HUES48 (cell line): ENCODE measurements at regions not wholly inside any gene's neighbourhood (a gene's known extent, or its start where the extent isn't known, plus 50 kb on each side); places are given as distances from the start of the nearest gene placed in this dataset.

ENCODE experiments used
- H3K27ac ChIP-seq: one replicate; pipeline ENCODE4 v1.7.0; 2013; ENCODE audit warnings: low read depth, low read length, inconsistent platforms
- H3K27me3 ChIP-seq: 2 replicates; pipeline ENCODE4 v1.6.1; 2013; ENCODE audit warnings: mild to moderate bottlenecking, low read length; ENCODE audit not compliant: control insufficient read depth, insufficient read depth
- H3K36me3 ChIP-seq: 2 replicates; pipeline ENCODE4 v1.6.1; 2013; ENCODE audit warnings: low read length; ENCODE audit not compliant: control insufficient read depth, insufficient read depth
- H3K4me1 ChIP-seq: 2 replicates; pipeline ENCODE4 v1.6.1; 2013; ENCODE audit warnings: mild to moderate bottlenecking, low read length; ENCODE audit not compliant: control insufficient read depth, insufficient read depth
- H3K4me3 ChIP-seq: 2 replicates; pipeline ENCODE4 v1.5.1; 2013; ENCODE audit warnings: mild to moderate bottlenecking, low read depth, low read length
- H3K9ac ChIP-seq: 2 replicates; pipeline ENCODE4 v1.6.1; 2013; ENCODE audit warnings: mild to moderate bottlenecking, low read depth, low read length, moderate library complexity
- H3K9me3 ChIP-seq: 2 replicates; pipeline ENCODE4 v1.6.1; 2013; ENCODE audit warnings: low read length; ENCODE audit not compliant: control insufficient read depth, insufficient read depth

- no peak overlapping the region for H3K4me3 ChIP-seq
- no peak overlapping the region for H3K9ac ChIP-seq
- H3K27me3 ChIP-seq, result no peaks in the 10 kb centered on the region
- H3K36me3 ChIP-seq, result no peaks in the 10 kb centered on the region
- H3K9me3 ChIP-seq, result no peaks in the 10 kb centered on the region
- no peaks in the 10 kb centered on the region for H3K4me1 ChIP-seq
- H3K27ac ChIP-seq, result no peak overlapping the region
Observed at GRCh38 chr2:594297-594949, 82.8 kb downstream of the TMEM18 start.

- no peaks in the 10 kb centered on the region for H3K4me1 ChIP-seq
- no peaks in the 10 kb centered on the region for H3K27me3 ChIP-seq
- no peaks in the 10 kb centered on the region for H3K9me3 ChIP-seq
- H3K36me3 ChIP-seq, result no peaks in the 10 kb centered on the region
- no peak overlapping the region for H3K27ac ChIP-seq
- no peak overlapping the region for H3K9ac ChIP-seq
- H3K4me3 ChIP-seq, result no peak overlapping the region
Observed at GRCh38 chr2:593356-594026, 83.7 kb downstream of the TMEM18 start.

GRCh38 chr2:592737-593136 lies 84.5 kb downstream of the TMEM18 start:
- Histone ChIP-seq H3K27ac (no peak overlapping the region), H3K9ac (no peak overlapping the region), H3K4me3 (no peak overlapping the region), H3K27me3 (no peaks in the 10 kb centered on the region), H3K9me3 (no peaks in the 10 kb centered on the region), H3K36me3 (no peaks in the 10 kb centered on the region), H3K4me1 (no peaks in the 10 kb centered on the region)

- H3K9me3 ChIP-seq, result no peaks in the 10 kb centered on the region
Observed at GRCh38 chr2:590214-591175, 86.7 kb downstream of the TMEM18 start.

GRCh38 chr2:589281-590130 lies 87.7 kb downstream of the TMEM18 start:
- Histone ChIP-seq H3K27me3 (no peaks in the 10 kb centered on the region), H3K36me3 (no peaks in the 10 kb centered on the region), H3K9ac (no peak overlapping the region), H3K4me3 (no peak overlapping the region), H3K27ac (no peak overlapping the region), H3K9me3 (no peaks in the 10 kb centered on the region), H3K4me1 (peaks cover 5% of the 10 kb centered on the region; the same call in 1 of the 2 replicates)

More at GRCh38 chr2:590214-591175, 86.7 kb downstream of the TMEM18 start:
- no peaks in the 10 kb centered on the region for H3K27me3 ChIP-seq
- H3K4me1 ChIP-seq, result peaks cover 5% of the 10 kb centered on the region; the same call in 1 of the 2 replicates
- no peak overlapping the region for H3K4me3 ChIP-seq
- H3K36me3 ChIP-seq, result no peaks in the 10 kb centered on the region
- no peak overlapping the region for H3K9ac ChIP-seq
- no peak overlapping the region for H3K27ac ChIP-seq

- no peaks in the 10 kb centered on the region for H3K9me3 ChIP-seq
- peaks cover 5% of the 10 kb centered on the region; the same call in 1 of the 2 replicates for H3K4me1 ChIP-seq
- no peak overlapping the region for H3K27ac ChIP-seq
- no peak overlapping the region for H3K9ac ChIP-seq
- H3K36me3 ChIP-seq, result no peaks in the 10 kb centered on the region
- H3K4me3 ChIP-seq, result no peak overlapping the region
- H3K27me3 ChIP-seq, result no peaks in the 10 kb centered on the region
Observed at GRCh38 chr2:588074-588645, 89.0 kb downstream of the TMEM18 start.

GRCh38 chr2:587087-587960 lies 89.9 kb downstream of the TMEM18 start:
- H3K27ac ChIP-seq, result no peak overlapping the region
- H3K4me3 ChIP-seq, result no peak overlapping the region
- peaks cover 5% of the 10 kb centered on the region; the same call in 1 of the 2 replicates for H3K4me1 ChIP-seq
- H3K9ac ChIP-seq, result no peak overlapping the region
- H3K36me3 ChIP-seq, result no peaks in the 10 kb centered on the region
- no peaks in the 10 kb centered on the region for H3K27me3 ChIP-seq
- no peaks in the 10 kb centered on the region for H3K9me3 ChIP-seq

GRCh38 chr2:586641-587076 lies 90.5 kb downstream of the TMEM18 start:
- Histone ChIP-seq H3K4me1 (peaks cover 5% of the 10 kb centered on the region; the same call in 1 of the 2 replicates), H3K4me3 (no peak overlapping the region), H3K9ac (no peak overlapping the region), H3K36me3 (no peaks in the 10 kb centered on the region), H3K27ac (no peak overlapping the region), H3K27me3 (no peaks in the 10 kb centered on the region), H3K9me3 (no peaks in the 10 kb centered on the region)

- no peaks in the 10 kb centered on the region for H3K36me3 ChIP-seq
- no peak overlapping the region for H3K9ac ChIP-seq
- H3K4me3 ChIP-seq, result no peak overlapping the region
- H3K27ac ChIP-seq, result no peak overlapping the region
- no peaks in the 10 kb centered on the region for H3K9me3 ChIP-seq
- H3K27me3 ChIP-seq, result no peaks in the 10 kb centered on the region
- peaks cover 5% of the 10 kb centered on the region; the same call in 1 of the 2 replicates for H3K4me1 ChIP-seq
Observed at GRCh38 chr2:584863-585823, 92.1 kb downstream of the TMEM18 start.
